RCC 7860 (cell line): ENCODE measurements at regions not wholly inside any gene's neighbourhood (a gene's known extent, or its start where the extent isn't known, plus 50 kb on each side); places are given as distances from the start of the nearest gene placed in this dataset.

Experiments used
- DNase-seq: peaks from one replicate; pipeline ENCODE4 v3.0.0-alpha.2; 2015; ENCODE audit warnings: low spot score
- FAIRE-seq: peaks from 2 replicates; lab custom pipeline; 2012; peaks lifted over from hg19 to GRCh38; lab: Jason Lieb, UNC

- FAIRE-seq (no peak), DNase-seq (peak; percentile 65)
These were observed 127.0 kb downstream of the CHSY1 start for GRCh38 chr15:101124731-101125451.

GRCh38 chr15:101123222-101123910 is 128.5 kb downstream of the CHSY1 start:
- DNase-seq: no peak
- FAIRE-seq: no peak

GRCh38 chr15:101122806-101123205 is 129.0 kb downstream of the CHSY1 start:
- DNase-seq: no peak
- FAIRE-seq: no peak

GRCh38 chr15:101122266-101122665 is 129.6 kb downstream of the CHSY1 start:
- DNase-seq: no peak
- FAIRE-seq: no peak

GRCh38 chr15:101121511-101122090 is 130.2 kb downstream of the CHSY1 start:
- DNase-seq: no peak
- FAIRE-seq: no peak

- no peak for FAIRE-seq
- DNase-seq: no peak
These were observed 130.9 kb downstream of the CHSY1 start for GRCh38 chr15:101120987-101121386.

- DNase-seq: no peak
- FAIRE-seq: no peak
These were observed 131.4 kb downstream of the CHSY1 start for GRCh38 chr15:101120473-101120872.
